DND-41 (cell line): ENCODE measurements at regions not wholly inside any gene's neighbourhood (a gene's known extent, or its start where the extent isn't known, plus 50 kb on each side); places are given as distances from the start of the nearest gene placed in this dataset.

Source experiments
- ATAC-seq: fragments of 200-7000 bp; cut with Tn5 transposase; 3 replicates; pipeline ENCODE4 v1.9.1; 2021; ENCODE audit warnings: low read depth; ENCODE audit not compliant: insufficient read depth
- DNase-seq: peaks from one replicate; pipeline ENCODE4 v3.0.0-alpha.2; 2020
- H2AFZ ChIP-seq: 2 replicates; pipeline ENCODE4 v1.6.0; 2012; ENCODE audit warnings: low read depth, low read length
- H3K27ac ChIP-seq: 2 replicates; pipeline ENCODE4 v1.5.1; 2012; ENCODE audit warnings: low read length, inconsistent platforms
- H3K27me3 ChIP-seq: fragments of 200-600 bp; sonication (generic); 2 replicates; pipeline ENCODE4 v1.6.0; 2012; ENCODE audit warnings: low read length, mild to moderate bottlenecking, inconsistent platforms; ENCODE audit not compliant: insufficient read depth, poor library complexity
- H3K36me3 ChIP-seq: 2 replicates; pipeline ENCODE4 v1.5.1; 2012; ENCODE audit warnings: low read length, inconsistent platforms; ENCODE audit not compliant: insufficient read depth
- H3K4me1 ChIP-seq: 2 replicates; pipeline ENCODE4 v1.5.1; 2012; ENCODE audit warnings: mild to moderate bottlenecking, low read length; ENCODE audit not compliant: insufficient read depth
- H3K4me2 ChIP-seq: 2 replicates; pipeline ENCODE4 v1.6.0; 2012; ENCODE audit warnings: mild to moderate bottlenecking, moderate library complexity, low read length, inconsistent platforms; ENCODE audit not compliant: insufficient read depth
- H3K4me3 ChIP-seq, 2 experiments: fragments of 200-600 bp in 1 of 2; shearing (Covaris generic) in 1 of 2; 2 replicates each; pipeline ENCODE4 v1.5.1; 2012 to 2016; ENCODE audit warnings: inconsistent platforms in 2 of 2, low read length in 2 of 2, mild to moderate bottlenecking in 2 of 2, low read depth in 1 of 2, moderate library complexity in 1 of 2
- H3K79me2 ChIP-seq: 2 replicates; pipeline ENCODE4 v1.6.0; 2012; ENCODE audit warnings: low read length, inconsistent platforms; ENCODE audit not compliant: insufficient read depth
- H3K9ac ChIP-seq: 2 replicates; pipeline ENCODE4 v1.6.0; 2012; ENCODE audit warnings: low read depth, mild to moderate bottlenecking, inconsistent platforms, low read length, moderate library complexity
- H3K9me3 ChIP-seq: 2 replicates; pipeline ENCODE4 v1.5.1; 2012; ENCODE audit warnings: low read length, moderate library complexity, mild to moderate bottlenecking, inconsistent platforms; ENCODE audit not compliant: insufficient read depth, severe bottlenecking
- H4K20me1 ChIP-seq: 2 replicates; pipeline ENCODE4 v1.6.0; 2012; ENCODE audit warnings: low read length; ENCODE audit not compliant: insufficient read depth
- EZH2 ChIP-seq: IDR thresholded peaks from 3 replicates; pipeline ENCODE4 v1.6.1; 2012; ENCODE audit warnings: borderline replicate concordance, low read depth, mild to moderate bottlenecking, moderate library complexity, low read length, inconsistent platforms; ENCODE audit not compliant: severe bottlenecking
- TF ChIP-seq, protein P1 (sequence below): IDR thresholded peaks from 2 replicates; pipeline ENCODE4 v1.5.1; 2012; ENCODE audit warnings: borderline replicate concordance, low read length, moderate library complexity, mild to moderate bottlenecking; ENCODE audit not compliant: poor library complexity, severe bottlenecking; ENCODE audit errors: extremely low read depth

- Histone ChIP-seq H3K4me3 (no peak overlapping the region), H3K9ac (no peak overlapping the region), H2AFZ (no peak overlapping the region), H3K27me3 (no peaks in the 10 kb centered on the region), H3K4me2 (no peak overlapping the region), H3K9me3 (peaks cover 4% of the 10 kb centered on the region), H3K27ac (no peak overlapping the region), H3K36me3 (no peaks in the 10 kb centered on the region), H4K20me1 (no peaks in the 10 kb centered on the region), H3K4me1 (no peaks in the 10 kb centered on the region), H3K79me2 (no peaks in the 10 kb centered on the region)
- DNase-seq = no peak
- no peak for ATAC-seq
- TF ChIP-seq, protein P1, sequence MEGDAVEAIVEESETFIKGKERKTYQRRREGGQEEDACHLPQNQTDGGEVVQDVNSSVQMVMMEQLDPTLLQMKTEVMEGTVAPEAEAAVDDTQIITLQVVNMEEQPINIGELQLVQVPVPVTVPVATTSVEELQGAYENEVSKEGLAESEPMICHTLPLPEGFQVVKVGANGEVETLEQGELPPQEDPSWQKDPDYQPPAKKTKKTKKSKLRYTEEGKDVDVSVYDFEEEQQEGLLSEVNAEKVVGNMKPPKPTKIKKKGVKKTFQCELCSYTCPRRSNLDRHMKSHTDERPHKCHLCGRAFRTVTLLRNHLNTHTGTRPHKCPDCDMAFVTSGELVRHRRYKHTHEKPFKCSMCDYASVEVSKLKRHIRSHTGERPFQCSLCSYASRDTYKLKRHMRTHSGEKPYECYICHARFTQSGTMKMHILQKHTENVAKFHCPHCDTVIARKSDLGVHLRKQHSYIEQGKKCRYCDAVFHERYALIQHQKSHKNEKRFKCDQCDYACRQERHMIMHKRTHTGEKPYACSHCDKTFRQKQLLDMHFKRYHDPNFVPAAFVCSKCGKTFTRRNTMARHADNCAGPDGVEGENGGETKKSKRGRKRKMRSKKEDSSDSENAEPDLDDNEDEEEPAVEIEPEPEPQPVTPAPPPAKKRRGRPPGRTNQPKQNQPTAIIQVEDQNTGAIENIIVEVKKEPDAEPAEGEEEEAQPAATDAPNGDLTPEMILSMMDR = no peak
- no peak for TF ChIP-seq EZH2
Observed at GRCh38 chr1:67517046-67517445, 86.8 kb upstream of the SERBP1 start.

DNA sequence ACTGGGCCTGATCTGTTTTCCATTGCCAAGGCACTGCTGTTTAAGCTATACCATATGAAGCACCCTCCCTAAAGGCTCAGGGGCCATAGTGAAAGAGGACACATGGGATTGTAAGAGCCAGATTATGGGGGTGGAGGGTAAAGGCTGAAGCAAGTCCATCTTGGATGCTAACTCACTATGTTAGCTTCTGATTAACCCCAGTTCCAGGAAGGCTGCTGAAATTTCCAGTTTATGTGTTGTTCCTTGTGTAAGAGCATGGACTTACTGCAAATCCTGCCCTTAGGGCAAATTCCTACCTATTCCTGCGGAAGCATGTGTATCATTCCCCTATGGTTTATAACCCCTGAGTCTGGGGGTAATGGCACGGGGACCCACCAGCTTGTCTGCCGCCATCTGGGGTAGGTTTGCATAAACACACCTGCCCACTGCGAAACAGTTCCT lies 91.8 kb upstream of the SERBP1 start:
- TF ChIP-seq EZH2 = no peak
- TF ChIP-seq, protein P1 = no peak
- Histone ChIP-seq H3K79me2 (no peaks in the 10 kb centered on the region), H3K4me1 (no peaks in the 10 kb centered on the region), H3K4me3 (no peak overlapping the region), H3K4me2 (no peak overlapping the region), H3K9ac (no peak overlapping the region), H3K9me3 (peaks cover 4% of the 10 kb centered on the region), H3K27me3 (no peaks in the 10 kb centered on the region), H3K36me3 (no peaks in the 10 kb centered on the region), H2AFZ (no peak overlapping the region), H4K20me1 (no peaks in the 10 kb centered on the region), H3K27ac (no peak overlapping the region)
- ATAC-seq (no peak), DNase-seq (no peak)

- Histone ChIP-seq H3K9me3 (peaks cover 4% of the 10 kb centered on the region), H3K79me2 (no peaks in the 10 kb centered on the region), H3K27me3 (no peaks in the 10 kb centered on the region), H3K27ac (no peak overlapping the region), H3K4me3 (no peak overlapping the region), H3K4me2 (no peak overlapping the region), H3K4me1 (no peaks in the 10 kb centered on the region), H3K9ac (no peak overlapping the region), H3K36me3 (no peaks in the 10 kb centered on the region), H4K20me1 (no peaks in the 10 kb centered on the region), H2AFZ (no peak overlapping the region)
- no peak for DNase-seq
- no peak for TF ChIP-seq EZH2
- TF ChIP-seq, protein P1 = no peak
- ATAC-seq = no peak
Observed at GRCh38 chr1:67522793-67523192, 92.6 kb upstream of the SERBP1 start.
